ENCODE measurements at regions not wholly inside any gene's neighbourhood (a gene's known extent, or its start where the extent isn't known, plus 50 kb on each side); places are given as distances from the start of the nearest gene placed in this dataset.

DNA sequence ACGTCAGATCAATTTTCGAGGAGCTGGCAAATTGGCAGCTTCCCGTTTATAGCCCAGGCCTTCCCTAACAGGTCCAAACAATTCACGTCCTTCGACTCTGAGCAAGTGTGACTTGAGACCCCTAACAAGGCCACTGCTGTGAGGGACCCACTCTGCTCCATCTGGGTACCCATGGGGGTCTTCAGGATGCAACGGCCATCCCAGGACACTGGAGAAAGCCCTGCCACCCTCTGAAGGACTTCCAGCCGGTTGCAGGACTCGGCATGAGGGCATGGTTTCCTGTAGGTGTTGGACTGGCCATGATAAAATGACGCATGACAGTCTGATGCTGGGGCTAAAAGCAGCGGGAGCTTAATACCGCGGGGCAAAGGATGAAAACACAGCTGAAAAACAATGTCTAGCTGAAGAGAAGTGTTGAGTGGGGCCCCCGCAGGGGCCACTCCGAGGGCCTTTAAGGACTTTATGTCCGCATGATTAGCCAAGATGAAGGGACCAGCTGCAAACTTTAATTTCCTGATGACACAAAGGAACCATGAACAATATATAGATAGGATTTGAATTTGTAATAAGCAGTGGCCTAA is 113.3 kb upstream of the ZNF521 start:
- DNase-seq (ENCODE audit: low spot score) = no peak
- TF ChIP-seq, protein P1, sequence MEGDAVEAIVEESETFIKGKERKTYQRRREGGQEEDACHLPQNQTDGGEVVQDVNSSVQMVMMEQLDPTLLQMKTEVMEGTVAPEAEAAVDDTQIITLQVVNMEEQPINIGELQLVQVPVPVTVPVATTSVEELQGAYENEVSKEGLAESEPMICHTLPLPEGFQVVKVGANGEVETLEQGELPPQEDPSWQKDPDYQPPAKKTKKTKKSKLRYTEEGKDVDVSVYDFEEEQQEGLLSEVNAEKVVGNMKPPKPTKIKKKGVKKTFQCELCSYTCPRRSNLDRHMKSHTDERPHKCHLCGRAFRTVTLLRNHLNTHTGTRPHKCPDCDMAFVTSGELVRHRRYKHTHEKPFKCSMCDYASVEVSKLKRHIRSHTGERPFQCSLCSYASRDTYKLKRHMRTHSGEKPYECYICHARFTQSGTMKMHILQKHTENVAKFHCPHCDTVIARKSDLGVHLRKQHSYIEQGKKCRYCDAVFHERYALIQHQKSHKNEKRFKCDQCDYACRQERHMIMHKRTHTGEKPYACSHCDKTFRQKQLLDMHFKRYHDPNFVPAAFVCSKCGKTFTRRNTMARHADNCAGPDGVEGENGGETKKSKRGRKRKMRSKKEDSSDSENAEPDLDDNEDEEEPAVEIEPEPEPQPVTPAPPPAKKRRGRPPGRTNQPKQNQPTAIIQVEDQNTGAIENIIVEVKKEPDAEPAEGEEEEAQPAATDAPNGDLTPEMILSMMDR (IDR thresholded peaks at IDR 0.05; ENCODE audit: extremely low read depth, insufficient read depth, missing control alignments) = no peak
- in situ Hi-C loops (cut with MboI; ENCODE audit: low pct_unique_long_range_greater_than_20kb, low sequenced_read_pairs, unreplicated experiment) = no loop called here

DNA sequence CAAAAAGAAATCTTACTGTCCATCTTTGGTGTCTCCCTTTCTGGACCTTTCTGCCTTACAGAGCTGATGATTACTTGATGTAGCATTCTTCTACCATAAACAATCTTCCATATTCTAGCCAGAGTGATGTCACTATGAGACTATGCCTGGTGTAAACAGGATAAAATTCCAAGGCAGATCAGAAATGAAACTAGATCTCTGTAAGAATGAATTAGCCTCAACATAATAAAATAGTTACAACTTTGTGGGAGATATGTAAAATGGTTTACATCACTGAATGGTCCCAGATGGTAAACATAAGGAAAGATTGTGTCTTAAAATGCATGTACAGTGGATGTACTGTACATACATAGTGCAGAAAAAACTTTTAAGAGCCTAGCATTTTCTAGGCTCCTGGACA is 112.3 kb upstream of the ZNF521 start:
- DNase-seq (ENCODE audit: low spot score) = no peak
- in situ Hi-C loops (cut with MboI; ENCODE audit: low pct_unique_long_range_greater_than_20kb, low sequenced_read_pairs, unreplicated experiment) = no loop called here
- TF ChIP-seq, protein P1 (IDR thresholded peaks at IDR 0.05; ENCODE audit: extremely low read depth, insufficient read depth, missing control alignments) = no peak

DNA sequence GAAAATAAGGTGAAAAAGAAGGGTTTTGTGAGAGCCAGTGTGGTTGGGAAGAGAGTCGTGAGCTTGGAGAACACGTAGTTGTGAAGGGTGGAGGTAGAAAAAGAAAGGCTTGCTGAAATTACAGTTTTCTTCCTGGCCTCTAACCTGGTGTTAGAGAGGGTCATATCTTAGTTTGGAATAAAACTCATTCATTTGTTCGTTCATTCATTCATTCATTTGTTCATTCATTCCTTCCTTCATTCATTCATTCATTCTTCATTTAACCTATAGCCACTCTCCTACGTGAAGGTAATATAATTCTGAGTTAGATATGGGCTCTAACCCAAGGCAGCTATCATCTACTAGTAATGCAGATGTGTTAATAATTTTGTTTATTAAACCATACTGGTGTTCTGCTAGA is 111.8 kb upstream of the ZNF521 start:
- TF ChIP-seq, protein P1 (IDR thresholded peaks at IDR 0.05; ENCODE audit: extremely low read depth, insufficient read depth, missing control alignments) = no peak
- DNase-seq (ENCODE audit: low spot score) = no peak
- in situ Hi-C loops (cut with MboI; ENCODE audit: low pct_unique_long_range_greater_than_20kb, low sequenced_read_pairs, unreplicated experiment) = no loop called here

- no peak for DNase-seq (ENCODE audit: low spot score)
- TF ChIP-seq, protein P1 (IDR thresholded peaks at IDR 0.05; ENCODE audit: extremely low read depth, insufficient read depth, missing control alignments) = no peak
- in situ Hi-C loops (cut with MboI; ENCODE audit: low pct_unique_long_range_greater_than_20kb, low sequenced_read_pairs, unreplicated experiment) = no loop called here
Observed at GRCh38 chr18:25459814-25460213, 107.8 kb upstream of the ZNF521 start.

GRCh38 chr18:25457601-25458000 is 105.6 kb upstream of the ZNF521 start:
- TF ChIP-seq, protein P1 (IDR thresholded peaks at IDR 0.05; ENCODE audit: extremely low read depth, insufficient read depth, missing control alignments) = no peak
- in situ Hi-C loops (cut with MboI; ENCODE audit: low pct_unique_long_range_greater_than_20kb, low sequenced_read_pairs, unreplicated experiment) = no loop called here
- no peak for DNase-seq (ENCODE audit: low spot score)

DNA sequence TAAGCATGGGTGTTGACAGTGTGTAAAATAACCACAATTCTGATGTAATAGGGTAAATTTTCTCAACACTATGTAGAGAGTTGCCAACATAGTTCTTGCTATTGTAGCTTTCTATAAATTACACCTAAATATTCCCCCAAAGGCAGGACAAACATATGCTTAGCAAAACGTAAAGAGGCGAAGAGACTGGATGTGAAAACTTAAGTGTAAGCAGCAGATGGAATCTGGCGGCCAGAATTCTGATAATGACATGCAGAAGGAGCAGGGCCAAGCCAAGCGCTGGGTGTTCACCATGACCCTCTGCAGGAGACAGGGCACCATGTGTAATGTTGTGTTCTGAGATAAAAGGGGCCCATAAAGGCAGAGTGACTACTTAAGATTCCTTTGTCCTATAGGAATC is 105.2 kb upstream of the ZNF521 start:
- DNase-seq (ENCODE audit: low spot score) = no peak
- in situ Hi-C loops (cut with MboI; ENCODE audit: low pct_unique_long_range_greater_than_20kb, low sequenced_read_pairs, unreplicated experiment) = no loop called here
- TF ChIP-seq, protein P1 (IDR thresholded peaks at IDR 0.05; ENCODE audit: extremely low read depth, insufficient read depth, missing control alignments) = no peak

Measured in GM13977 (cell line).